ENCODE measurements at regions not wholly inside any gene's neighbourhood (a gene's known extent, or its start where the extent isn't known, plus 50 kb on each side); places are given as distances from the start of the nearest gene placed in this dataset.

DNA sequence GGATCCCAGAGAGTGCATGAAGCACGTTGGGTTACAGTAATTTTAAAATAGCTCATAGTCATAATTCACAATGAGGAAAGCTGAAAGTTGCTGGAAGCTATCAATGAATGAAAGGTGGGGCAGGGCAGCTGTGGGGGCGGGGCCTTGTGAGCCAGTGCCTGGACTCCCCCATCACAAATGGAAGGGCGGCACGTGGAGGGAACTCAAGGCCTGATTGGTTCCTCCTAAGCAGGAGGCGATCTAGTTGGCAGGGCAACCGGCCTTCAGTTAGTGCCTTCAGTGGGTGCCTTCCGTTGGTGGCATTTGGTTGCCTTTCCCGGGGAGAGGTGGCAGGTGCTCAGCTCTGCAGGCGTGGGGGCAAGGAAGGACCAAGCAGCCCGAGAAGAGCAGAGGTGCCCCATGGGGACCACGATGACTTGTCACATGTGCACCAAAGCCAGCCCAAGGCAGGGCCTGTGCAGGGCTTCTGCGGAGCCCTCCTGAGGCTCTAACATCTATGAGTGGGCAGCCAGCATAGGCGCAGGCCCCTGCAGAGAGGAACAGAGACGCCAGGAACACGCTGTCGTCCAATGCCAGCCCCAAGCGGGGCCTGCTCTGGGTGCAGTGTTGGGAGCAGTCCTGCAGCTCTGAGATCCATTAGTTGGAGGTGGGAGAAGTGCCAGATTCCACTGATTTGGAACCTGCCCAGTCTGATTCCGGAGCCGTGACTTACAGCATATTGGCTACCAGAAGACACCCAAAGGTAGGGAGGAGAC, 59.8 kb upstream of the PDSS1 start:
- Histone ChIP-seq H3K36me3 (ENCODE audit: control insufficient read depth in 2 of 2, insufficient read depth in 2 of 2, low read length in 1 of 2) (no peaks in the 10 kb centered on the region), H3K9me3 (ENCODE audit: control insufficient read depth in 2 of 2, insufficient read depth in 1 of 2, low read length in 1 of 2) (peaks cover 0 to 12% of the 10 kb centered on the region in 2 donors), H3K4me3 (ENCODE audit: low read length in 2 of 2) (peak overlapping the region in 1 of 2 donors; percentile 18), H3K27me3 (ENCODE audit: control insufficient read depth in 2 of 2, insufficient read depth in 1 of 2, low read length in 1 of 2) (no peaks in the 10 kb centered on the region), H3K4me1 (ENCODE audit: control insufficient read depth in 2 of 2, insufficient read depth in 2 of 2, low read length in 2 of 2) (peaks cover 4 to 5% of the 10 kb centered on the region in 2 donors), H3K27ac (ENCODE audit: low read depth in 1 of 2, low read length in 1 of 2) (no peak overlapping the region)
- WGBS: 91% methylated on average over 19 of the region's 19 CpGs
- peak in 1 of 9 donors; percentile 38 for DNase-seq (ENCODE audit: low read depth in 6 of 9, low spot score in 9 of 9)

DNA sequence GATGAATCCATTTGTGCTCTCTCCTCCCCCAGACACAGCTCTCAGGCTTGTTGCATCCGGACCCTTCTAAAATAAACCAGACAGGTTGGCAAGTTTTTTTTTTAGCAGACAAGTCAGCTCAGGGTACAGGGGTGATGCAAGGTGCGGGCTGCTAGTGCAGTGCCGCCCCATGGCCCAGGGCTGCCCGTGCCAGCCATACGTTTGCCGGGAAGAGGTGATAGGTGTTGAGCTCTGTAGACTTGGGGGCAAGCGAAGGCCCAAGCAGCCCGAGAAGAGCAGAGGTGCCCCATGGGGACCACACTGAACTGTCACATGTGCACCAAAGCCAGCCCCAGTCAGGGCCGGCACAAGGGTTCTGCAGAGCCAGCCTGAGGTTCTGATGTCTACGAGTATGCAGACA, 57.1 kb upstream of the PDSS1 start:
- DNase-seq (ENCODE audit: low read depth in 6 of 9, low spot score in 9 of 9): no peak
- Histone ChIP-seq H3K27ac (ENCODE audit: low read depth in 1 of 2, low read length in 1 of 2) (no peak overlapping the region), H3K4me3 (ENCODE audit: low read length in 2 of 2) (no peak overlapping the region), H3K36me3 (ENCODE audit: control insufficient read depth in 2 of 2, insufficient read depth in 2 of 2, low read length in 1 of 2) (no peaks in the 10 kb centered on the region), H3K27me3 (ENCODE audit: control insufficient read depth in 2 of 2, insufficient read depth in 1 of 2, low read length in 1 of 2) (no peaks in the 10 kb centered on the region), H3K9me3 (ENCODE audit: control insufficient read depth in 2 of 2, insufficient read depth in 1 of 2, low read length in 1 of 2) (peaks cover 0 to 12% of the 10 kb centered on the region in 2 donors), H3K4me1 (ENCODE audit: control insufficient read depth in 2 of 2, insufficient read depth in 2 of 2, low read length in 2 of 2) (peaks cover 4 to 9% of the 10 kb centered on the region in 2 donors)
- WGBS: 97% methylated on average over 10 of the region's 10 CpGs

DNA sequence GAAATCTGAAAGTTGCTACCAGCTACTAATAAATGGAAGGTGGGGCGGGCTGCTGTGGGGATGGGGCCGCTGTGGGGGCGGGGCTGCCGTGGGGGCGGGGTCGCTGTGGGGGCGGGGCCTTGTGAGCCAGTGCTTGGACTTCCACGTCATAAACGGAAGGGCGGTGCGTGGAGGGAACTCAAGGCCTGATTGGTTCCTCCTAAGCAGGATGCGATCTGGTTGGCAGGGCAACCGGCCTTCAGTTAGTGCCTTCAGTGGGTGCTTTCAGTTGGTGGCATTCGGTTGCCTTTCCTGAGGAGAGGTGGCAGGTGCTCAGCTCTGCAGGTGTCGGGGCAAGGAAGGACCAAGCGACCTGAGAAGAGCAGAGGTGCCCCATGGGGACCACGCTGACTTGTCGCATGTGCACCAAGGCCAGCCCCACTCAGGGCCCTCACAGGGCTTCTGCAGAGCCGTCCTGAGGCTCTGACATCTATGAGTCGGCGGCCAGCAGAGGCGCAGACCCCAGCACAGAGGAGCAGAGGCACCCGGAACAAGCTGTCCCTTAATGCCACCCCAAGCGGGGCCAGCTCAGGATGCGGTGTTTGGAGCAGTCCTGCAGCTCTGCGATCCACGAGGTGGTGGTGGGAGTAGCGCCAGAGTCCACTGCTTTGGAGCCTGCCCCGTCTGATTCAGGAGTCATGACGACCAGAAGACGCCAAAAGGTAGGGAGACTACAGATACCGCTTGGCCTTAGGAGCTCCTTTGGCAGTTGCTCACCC, 54.4 kb upstream of the PDSS1 start:
- Histone ChIP-seq H3K36me3 (ENCODE audit: control insufficient read depth in 2 of 2, insufficient read depth in 2 of 2, low read length in 1 of 2) (no peaks in the 10 kb centered on the region), H3K4me1 (ENCODE audit: control insufficient read depth in 2 of 2, insufficient read depth in 2 of 2, low read length in 2 of 2) (peaks cover 9 to 24% of the 10 kb centered on the region in 2 donors), H3K4me3 (ENCODE audit: low read length in 2 of 2) (no peak overlapping the region), H3K27me3 (ENCODE audit: control insufficient read depth in 2 of 2, insufficient read depth in 1 of 2, low read length in 1 of 2) (no peaks in the 10 kb centered on the region), H3K9me3 (ENCODE audit: control insufficient read depth in 2 of 2, insufficient read depth in 1 of 2, low read length in 1 of 2) (peaks cover 0 to 12% of the 10 kb centered on the region in 2 donors), H3K27ac (ENCODE audit: low read depth in 1 of 2, low read length in 1 of 2) (no peak overlapping the region)
- peak in 2 of 9 donors; percentile 30 to 44 for DNase-seq (ENCODE audit: low read depth in 6 of 9, low spot score in 9 of 9)
- 92% methylated on average over 32 of the region's 32 CpGs for WGBS

DNA sequence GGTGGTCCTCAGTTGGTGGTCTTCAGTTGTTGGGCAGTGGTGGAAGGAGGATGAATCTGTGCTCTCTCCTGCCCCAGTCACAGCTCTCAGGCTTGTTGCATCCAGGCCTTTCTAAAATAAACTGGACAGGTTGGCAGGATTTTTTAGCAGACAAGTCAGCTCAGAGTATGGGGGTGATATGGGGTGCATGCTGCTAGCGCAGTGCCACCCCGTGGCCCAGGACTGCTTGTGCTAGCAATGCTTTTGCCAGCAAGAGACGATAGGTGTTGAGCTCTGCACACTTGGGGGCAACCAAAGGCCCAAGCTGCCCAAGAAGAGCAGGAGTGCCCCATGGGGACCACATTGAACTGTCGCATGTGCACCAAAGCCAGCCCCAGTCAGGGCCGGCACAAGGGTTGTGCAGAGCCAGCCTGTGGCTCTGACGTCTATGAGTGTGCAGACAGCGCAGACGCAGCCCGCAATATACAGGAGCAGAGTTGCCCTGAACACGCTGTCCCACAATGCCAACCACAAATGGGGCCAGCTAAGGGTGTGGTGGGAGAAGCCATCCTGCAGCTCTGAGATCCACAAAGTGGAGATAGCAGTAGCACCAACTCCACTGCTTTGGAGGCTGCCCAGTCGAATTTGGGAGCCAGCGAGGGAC, 49.8 kb upstream of the PDSS1 start:
- H3K27me3 ChIP-seq (ENCODE audit: control insufficient read depth in 2 of 2, insufficient read depth in 1 of 2, low read length in 1 of 2): no peaks in the 10 kb centered on the region
- no peaks in the 10 kb centered on the region for H3K36me3 ChIP-seq (ENCODE audit: control insufficient read depth in 2 of 2, insufficient read depth in 2 of 2, low read length in 1 of 2)
- 95% methylated on average over 12 of the region's 12 CpGs for WGBS
- peaks cover 5 to 21% of the 10 kb centered on the region in 2 donors for H3K4me1 ChIP-seq (ENCODE audit: control insufficient read depth in 2 of 2, insufficient read depth in 2 of 2, low read length in 2 of 2)
- H3K4me3 ChIP-seq (ENCODE audit: low read length in 2 of 2): no peak overlapping the region
- no peak overlapping the region for H3K27ac ChIP-seq (ENCODE audit: low read depth in 1 of 2, low read length in 1 of 2)
- H3K9me3 ChIP-seq (ENCODE audit: control insufficient read depth in 2 of 2, insufficient read depth in 1 of 2, low read length in 1 of 2): no peaks in the 10 kb centered on the region
- no peak for DNase-seq (ENCODE audit: low read depth in 6 of 9, low spot score in 9 of 9)

Data from thymus (tissue), 11 donors.